ENCODE measurements at regions not wholly inside any gene's neighbourhood (a gene's known extent, or its start where the extent isn't known, plus 50 kb on each side); places are given as distances from the start of the nearest gene placed in this dataset.

DNA sequence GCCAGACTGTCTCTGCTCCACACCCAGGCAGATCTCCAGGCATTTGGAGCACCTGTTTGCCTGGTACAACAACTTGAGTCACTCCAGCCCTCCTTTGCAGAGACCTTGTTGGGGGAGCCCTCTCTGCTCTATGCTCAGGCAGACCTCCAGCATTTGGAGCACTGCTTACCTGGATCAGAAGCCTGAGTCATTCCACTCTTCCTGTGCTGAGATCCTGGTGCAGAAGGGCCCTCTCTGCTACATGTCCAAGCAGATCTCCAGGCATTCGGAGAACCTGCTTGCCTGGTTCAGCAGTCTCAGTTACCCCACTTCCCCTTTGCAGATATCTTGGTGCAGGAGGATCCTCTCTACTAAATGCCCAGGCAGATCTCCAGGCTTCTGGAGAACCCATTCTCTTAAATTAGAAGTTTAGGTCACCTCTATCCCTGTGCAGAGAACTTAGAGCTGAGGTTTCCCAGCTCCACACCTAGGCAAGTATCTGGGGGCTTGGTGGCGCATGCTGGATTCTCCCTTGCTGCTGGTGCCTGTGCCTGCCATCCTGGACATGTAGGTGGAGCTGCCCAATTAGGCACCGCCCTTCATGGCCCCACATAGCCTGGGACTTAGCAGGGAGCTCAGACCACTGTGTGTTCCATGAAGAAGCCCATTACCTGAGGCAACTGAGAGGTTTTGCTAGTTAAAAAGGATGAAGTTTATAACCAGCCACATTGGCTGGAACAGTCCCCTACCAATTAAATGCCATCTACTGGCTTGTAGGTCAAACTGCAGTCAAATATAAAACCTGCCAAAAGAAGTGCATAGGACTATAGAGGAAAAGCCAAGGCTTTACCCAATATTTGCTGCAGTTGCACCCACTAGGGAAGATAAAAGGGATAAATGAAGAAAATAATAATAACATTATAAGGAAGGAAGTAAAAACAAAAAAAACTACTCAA, 97.6 kb upstream of the SLITRK6 start:
- peak; percentile 4 for DNase-seq

DNA sequence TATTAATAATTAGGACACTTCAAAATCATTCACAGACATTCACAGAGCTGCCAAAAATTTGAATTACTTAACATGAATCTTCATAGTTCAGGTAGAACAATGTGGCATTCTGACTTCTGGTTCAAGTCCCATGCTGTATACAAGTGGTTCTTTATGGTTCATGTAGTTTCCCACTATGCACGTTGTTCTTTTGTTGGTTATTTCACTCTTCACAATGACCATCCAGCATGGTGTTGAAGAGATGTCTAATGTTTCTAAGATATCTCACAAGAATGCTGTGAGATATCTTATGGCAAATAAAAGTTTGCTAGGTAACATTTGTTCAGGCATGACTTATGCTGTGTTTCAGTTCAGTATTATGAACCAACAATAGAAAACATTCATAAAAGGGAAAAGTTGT, 88.2 kb upstream of the SLITRK6 start:
- no peak for DNase-seq

DNA sequence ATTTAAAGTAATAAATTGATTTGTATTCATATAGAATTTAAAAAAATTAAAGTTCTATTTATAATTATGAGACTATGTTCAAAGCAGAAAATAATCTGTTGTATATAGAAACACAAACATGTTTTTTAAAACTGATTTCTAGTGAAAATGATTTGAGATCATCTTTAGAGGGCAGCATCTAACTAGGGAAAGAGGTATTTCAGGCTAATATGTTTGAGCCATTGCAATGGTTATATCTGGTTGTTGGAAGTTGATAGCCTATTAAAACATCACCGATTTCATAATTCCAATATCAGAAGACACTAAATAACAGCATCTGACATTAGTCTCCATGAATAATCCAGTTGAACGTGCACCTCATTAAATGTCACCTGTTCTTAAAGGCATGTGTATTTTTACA, 79.8 kb upstream of the SLITRK6 start:
- no peak for DNase-seq

DNA sequence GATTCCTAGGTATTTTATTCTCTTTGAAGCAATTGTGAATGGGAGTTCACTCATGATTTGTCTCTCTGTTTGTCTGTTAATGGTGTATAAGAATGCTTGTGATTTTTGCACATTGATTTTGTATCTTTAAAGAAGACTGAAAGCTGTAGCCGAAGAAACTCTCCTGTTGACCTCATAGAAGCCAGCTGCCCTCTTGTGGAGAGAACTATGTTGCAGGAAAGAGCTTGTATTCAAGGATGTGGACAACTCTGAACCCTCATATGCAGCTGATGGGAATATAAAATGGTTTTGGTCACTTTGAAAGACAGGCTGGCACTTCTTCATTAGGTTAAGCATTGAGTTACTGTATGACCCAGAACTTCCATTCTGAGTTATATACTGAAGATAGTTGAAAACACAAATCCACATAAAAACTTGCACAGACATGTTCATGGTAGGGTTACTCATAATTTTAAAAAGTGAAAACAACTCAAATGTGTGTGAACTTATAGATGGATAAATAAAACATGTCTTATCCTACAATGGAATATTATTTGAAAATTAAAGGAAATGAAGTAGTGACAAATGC, 65.8 kb upstream of the SLITRK6 start:
- peak; percentile 7 for DNase-seq

DNA sequence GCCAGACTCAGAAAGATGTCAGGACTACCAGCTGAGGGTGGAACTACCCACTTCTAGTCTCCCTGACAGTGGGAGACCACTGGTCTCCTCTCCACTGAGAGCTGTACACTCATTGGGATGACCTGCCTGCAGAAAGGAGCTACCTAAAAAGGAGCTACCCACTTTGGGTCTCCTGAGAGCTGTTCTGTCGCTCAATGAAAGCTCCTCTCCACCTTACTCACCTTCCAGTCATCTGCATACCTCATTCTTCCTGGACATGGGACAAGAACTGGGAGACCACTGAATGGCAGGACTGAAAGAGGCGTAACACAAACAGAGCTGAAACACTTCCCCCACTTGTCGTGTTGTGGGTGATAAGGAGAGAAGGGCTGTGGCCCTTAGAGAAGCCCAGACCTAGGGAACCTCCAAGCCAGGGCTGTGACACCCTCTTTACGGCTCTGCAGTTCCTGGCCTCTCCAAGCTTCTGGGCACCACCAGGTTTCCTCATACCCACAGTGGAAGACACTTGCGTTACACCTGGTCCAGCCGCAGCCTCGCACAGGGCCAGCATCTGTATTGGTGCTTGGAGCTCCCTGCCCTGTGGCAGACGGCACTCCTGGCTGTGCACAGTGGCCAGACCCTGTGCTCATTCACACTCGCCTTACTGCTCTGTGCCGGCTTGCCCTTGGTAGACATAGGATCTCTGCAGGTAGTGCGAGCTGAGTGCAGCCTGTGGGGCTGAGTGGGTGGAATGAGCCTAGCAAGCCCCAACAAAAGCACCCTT, 54.9 kb upstream of the SLITRK6 start:
- no peak for DNase-seq

DNA sequence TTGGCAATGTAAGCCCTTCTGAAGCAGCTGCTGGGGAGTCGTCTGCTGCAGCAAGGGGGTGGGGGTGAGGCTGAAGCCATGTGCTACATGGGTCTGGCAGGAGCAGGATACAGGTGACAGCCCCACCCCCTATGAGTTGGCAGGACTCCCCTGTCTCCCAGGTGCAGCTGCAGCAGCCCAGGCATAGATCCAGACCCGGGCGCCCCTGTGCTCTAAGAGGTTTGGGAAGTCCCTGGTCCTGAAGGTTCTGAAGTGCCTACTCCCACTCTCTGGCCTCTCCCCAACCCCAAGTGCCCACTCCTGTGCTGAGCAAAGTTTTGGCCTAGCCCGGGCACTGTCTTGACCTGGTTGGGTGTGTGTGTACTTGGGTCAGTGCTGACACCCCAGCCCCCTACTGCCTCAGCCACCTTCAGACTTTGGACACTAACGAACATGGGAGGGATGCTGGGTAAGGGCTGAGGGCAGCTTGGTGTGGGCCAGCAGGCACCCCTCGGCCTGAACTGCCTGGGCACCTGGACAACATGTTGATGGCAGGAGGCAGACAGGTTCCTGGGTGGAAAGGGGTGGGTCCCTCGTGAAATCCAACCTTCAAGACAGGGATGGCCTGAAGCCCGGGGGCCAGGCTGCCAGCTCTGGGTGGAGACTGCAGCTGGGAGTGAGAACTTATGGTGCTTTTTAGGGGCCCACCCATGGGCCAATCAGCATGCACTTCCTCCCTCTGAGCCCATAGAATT, 54.1 kb upstream of the SLITRK6 start:
- DNase-seq = no peak
